SK-N-SH (cell line): ENCODE measurements at regions not wholly inside any gene's neighbourhood (a gene's known extent, or its start where the extent isn't known, plus 50 kb on each side); places are given as distances from the start of the nearest gene placed in this dataset.

Experiments used
- CTCF ChIA-PET: fragments of 300-600, 350-600 bp; formaldehyde crosslinking; extraction: SDS; loops from one replicate; lab custom pipeline; 2021; lab: Yijun Ruan, JAX
- POLR2A ChIA-PET: fragments of 350-600 bp; sonication (Branson Sonifier 250); formaldehyde crosslinking; extraction: SDS; loops from one replicate; lab custom pipeline; 2020; ENCODE audit warnings: antibody characterized with exemption, inconsistent platforms; lab: Yijun Ruan, JAX
- DNase-seq: peaks from one replicate; pipeline ENCODE4 v3.0.0; 2012
- H2AFZ ChIP-seq: fragments of 200-600 bp; sonication (generic); 2 replicates; pipeline ENCODE4 v1.8.1; 2016; ENCODE audit warnings: antibody characterized with exemption, mild to moderate bottlenecking, low read depth
- H3F3A ChIP-seq: fragments of 200-600 bp; sonication (generic); replicated peaks from 2 replicates; pipeline ENCODE3; 2016; ENCODE audit warnings: antibody characterized with exemption, mild to moderate bottlenecking; ENCODE audit not compliant: insufficient read depth
- H3K27ac ChIP-seq, 2 experiments: fragments of 200-500 bp in 1 of 2; fragments of 200-600 bp in 1 of 2; sonication (Bioruptor generic) in 1 of 2; sonication (generic), shearing (Covaris generic) in 1 of 2; 2 replicates each; pipeline versions ENCODE4 v1.5.1 to v1.6.1; 2014 to 2016; ENCODE audit warnings: low read depth in 2 of 2, inconsistent platforms in 1 of 2, low read length in 1 of 2, mild to moderate bottlenecking in 1 of 2, mixed read lengths in 1 of 2
- H3K27me3 ChIP-seq: fragments of 200-600 bp; sonication (generic), shearing (Covaris generic); 2 replicates; pipeline ENCODE4 v1.6.1; 2016; ENCODE audit warnings: mixed run types; ENCODE audit not compliant: insufficient read depth
- H3K36me3 ChIP-seq, 2 experiments: fragments of 200-500 bp in 1 of 2; fragments of 200-600 bp in 1 of 2; sonication (Bioruptor generic) in 1 of 2; sonication (generic) in 1 of 2; replicated peaks in 1 of 2; 2 replicates each; pipeline versions ENCODE3 to v1.5.1; 2014 to 2016; ENCODE audit warnings: low read length in 1 of 2, mild to moderate bottlenecking in 1 of 2; ENCODE audit not compliant: insufficient read depth in 2 of 2, control insufficient read depth in 1 of 2
- H3K4me1 ChIP-seq, 2 experiments: fragments of 200-500 bp in 1 of 2; fragments of 200-600 bp in 1 of 2; sonication (Bioruptor generic) in 1 of 2; sonication (generic), shearing (Covaris generic) in 1 of 2; 2 replicates each; pipeline versions ENCODE4 v1.5.1 to v1.6.1; 2014 to 2016; ENCODE audit warnings: low read depth in 1 of 2, low read length in 1 of 2, mixed run types in 1 of 2; ENCODE audit not compliant: insufficient read depth in 2 of 2, control insufficient read depth in 1 of 2
- H3K4me2 ChIP-seq: fragments of 200-600 bp; sonication (generic), shearing (Covaris generic); 2 replicates; pipeline ENCODE4 v1.6.1; 2017; ENCODE audit warnings: mixed run types
- H3K4me3 ChIP-seq, 2 experiments: fragments of 200-500 bp in 1 of 2; fragments of 200-600 bp in 1 of 2; sonication (Bioruptor generic) in 1 of 2; sonication (generic), shearing (Covaris generic) in 1 of 2; 2 replicates each; pipeline versions ENCODE4 v1.5.1 to v1.8.1; 2014 to 2016; ENCODE audit warnings: low read depth in 2 of 2, inconsistent platforms in 1 of 2, low read length in 1 of 2, mild to moderate bottlenecking in 1 of 2, mixed read lengths in 1 of 2, moderate library complexity in 1 of 2
- H3K79me2 ChIP-seq: fragments of 200-600 bp; sonication (generic); 2 replicates; pipeline ENCODE4 v1.8.1; 2017; ENCODE audit warnings: mild to moderate bottlenecking; ENCODE audit not compliant: insufficient read depth
- H3K9ac ChIP-seq: fragments of 200-600 bp; sonication (generic); 2 replicates; pipeline ENCODE4 v1.6.1; 2017; ENCODE audit warnings: mixed run types
- H3K9me2 ChIP-seq: fragments of 200-600 bp; sonication (generic); 2 replicates; pipeline ENCODE4 v1.6.1; 2017; ENCODE audit warnings: mixed run types
- H3K9me3 ChIP-seq: fragments of 200-600 bp; sonication (generic); 2 replicates; pipeline ENCODE4 v1.6.1; 2017; ENCODE audit warnings: mixed run types, mild to moderate bottlenecking, moderate library complexity
- H4K20me1 ChIP-seq: fragments of 200-600 bp; sonication (generic); 2 replicates; pipeline ENCODE4 v1.6.1; 2017; ENCODE audit warnings: mild to moderate bottlenecking, mixed run types; ENCODE audit not compliant: insufficient read depth
- CTCF ChIP-seq: fragments of 200-600 bp; sonication (generic); IDR thresholded peaks from 2 replicates; pipeline ENCODE4 v1.6.1; 2017; ENCODE audit warnings: antibody characterized with exemption, mild to moderate bottlenecking, moderate library complexity
- EZH2phosphoT487 ChIP-seq: fragments of 200-600 bp; sonication (generic); IDR thresholded peaks from 2 replicates; pipeline ENCODE4 v1.6.1; 2017; ENCODE audit warnings: low read depth, mixed run types, mild to moderate bottlenecking, antibody characterized with exemption, moderate library complexity, borderline replicate concordance
- IRF3 ChIP-seq: fragments of 150-350 bp; IDR thresholded peaks from 2 replicates; pipeline ENCODE4 v1.6.1; 2016; ENCODE audit warnings: mild to moderate bottlenecking, low read depth, low read length
- MXI1 ChIP-seq: IDR thresholded peaks from 2 replicates; pipeline ENCODE4 v1.6.1; 2012; ENCODE audit warnings: mild to moderate bottlenecking, low read depth, low read length, improper control_type of control experiment
- NFIC ChIP-seq: IDR thresholded peaks from 2 replicates; pipeline ENCODE4 v1.4.0; 2012; ENCODE audit warnings: borderline replicate concordance
- POLR2AphosphoS5 ChIP-seq: IDR thresholded peaks from 2 replicates; pipeline ENCODE4 v1.6.1; 2012; ENCODE audit warnings: low read depth, low read length
- RAD21 ChIP-seq: IDR thresholded peaks from 2 replicates; pipeline ENCODE4 v1.6.1; 2012; ENCODE audit warnings: mild to moderate bottlenecking, low read length
- SMC3 ChIP-seq: IDR thresholded peaks from 2 replicates; pipeline ENCODE4 v1.6.1; 2012; ENCODE audit warnings: low read depth, low read length, improper control_type of control experiment
- TCF12 ChIP-seq: IDR thresholded peaks from 2 replicates; pipeline ENCODE4 v1.4.0; 2012
- ZBTB33 ChIP-seq: IDR thresholded peaks from 2 replicates; pipeline ENCODE4 v1.4.0; 2012; ENCODE audit warnings: low read depth, borderline replicate concordance
- WGBS: methylation state at CpG from one replicate; pipeline ENCODE4 v1.1.6; 2017; ENCODE audit warnings: low lambda C conversion rate; 5-methylcytosine and 5-hydroxymethylcytosine counted together

DNA sequence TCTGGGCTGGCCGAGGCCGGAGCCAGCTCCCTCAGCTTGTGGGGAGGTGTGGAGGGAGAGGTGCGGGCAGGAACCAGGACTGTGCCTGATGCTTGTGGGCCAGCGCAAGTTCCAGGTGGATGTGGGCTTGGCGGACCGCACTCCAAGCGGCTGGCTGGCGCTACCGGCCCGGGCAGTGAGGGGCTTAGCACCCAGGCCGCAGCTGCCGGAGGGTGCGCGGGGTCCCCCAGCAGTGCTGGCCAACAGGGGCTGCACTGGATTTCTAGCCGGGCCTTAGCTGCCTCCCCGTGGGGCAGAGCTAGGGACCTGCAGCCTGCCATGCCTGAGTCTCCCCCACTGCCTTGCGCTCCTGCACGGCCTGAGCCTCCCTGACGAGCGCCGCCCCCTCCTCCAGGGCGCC is 242.8 kb downstream of the CCSER2 start:
- DNase-seq: no peak
- Histone ChIP-seq H2AFZ (no peak overlapping the region), H3K9ac (no peak overlapping the region)

More for the DNA sequence above, 242.8 kb downstream of the CCSER2 start:
- TF ChIP-seq EZH2phosphoT487: no peak
- no peak for TF ChIP-seq ZBTB33
- TF ChIP-seq MXI1: no peak
- no peak for TF ChIP-seq CTCF
- TF ChIP-seq TCF12: no peak
- TF ChIP-seq SMC3: no peak
- no peak for TF ChIP-seq IRF3
- TF ChIP-seq RAD21: no peak
- TF ChIP-seq NFIC: no peak
- TF ChIP-seq POLR2AphosphoS5: no peak
- Histone ChIP-seq H3K9me3 (no peaks in the 10 kb centered on the region), H4K20me1 (no peaks in the 10 kb centered on the region), H3K9me2 (no peaks in the 10 kb centered on the region), H3K27ac (no peak overlapping the region), H3K27me3 (no peaks in the 10 kb centered on the region), H3K36me3 (no peaks in the 10 kb centered on the region), H3K4me3 (no peak overlapping the region), H3K79me2 (no peaks in the 10 kb centered on the region), H3F3A (no peaks in the 10 kb centered on the region), H3K4me2 (no peak overlapping the region), H3K4me1 (no peaks in the 10 kb centered on the region)
- POLR2A ChIA-PET: no interaction called here
- 86% methylated on average over 9 of the region's 22 CpGs for WGBS
- CTCF ChIA-PET: no interaction called here
